ENCODE measurements at regions not wholly inside any gene's neighbourhood (a gene's known extent, or its start where the extent isn't known, plus 50 kb on each side); places are given as distances from the start of the nearest gene placed in this dataset.
"Not testable (repeated sequence)": the region's sequence is repeated elsewhere in the genome, so short reads cannot be mapped to it uniquely, and the experiment has no call there.

- WGBS, 2 donors = 47 to 50% methylated on average over 2 of the region's 6 CpGs
- H3K9me3 ChIP-seq; H3K4me1 ChIP-seq; H3K36me3 ChIP-seq; DNase-seq; H3K27me3 ChIP-seq; H3K4me3 ChIP-seq; H3K27ac ChIP-seq; intact Hi-C loops (cut with DNase I): not testable (repeated sequence)
Observed at GRCh38 chr9:67635067-67635466, 223.7 kb upstream of the ANKRD20A1 start.

DNA sequence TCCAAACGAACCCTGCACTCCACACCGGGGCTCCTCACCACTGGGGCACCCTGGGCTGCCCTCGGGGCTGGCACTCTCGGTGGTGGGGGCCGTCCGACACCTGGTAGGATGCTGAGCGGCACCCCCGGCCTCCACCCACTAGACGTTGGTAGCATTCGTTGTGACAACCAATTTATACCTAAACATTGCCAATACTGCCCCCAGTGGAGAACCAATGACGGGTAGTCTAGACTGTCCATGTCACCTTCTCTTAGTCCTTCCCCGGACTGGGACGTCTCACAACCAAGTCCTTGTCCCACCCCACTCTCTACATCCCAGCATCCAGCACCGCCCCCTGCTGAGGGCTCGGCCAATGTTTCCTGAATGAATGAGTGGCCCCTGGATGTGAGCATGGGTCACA lies 246.8 kb upstream of the ANKRD20A1 start:
- intact Hi-C loops (cut with DNase I); H3K27me3 ChIP-seq; H3K9me3 ChIP-seq; H3K4me3 ChIP-seq; H3K4me1 ChIP-seq; DNase-seq; H3K36me3 ChIP-seq; H3K27ac ChIP-seq: not testable (repeated sequence)
- WGBS, 2 donors = 80% methylated on average over 1 of the region's 15 CpGs; no CpG with 5 or more reads in 1 of the 2 donors

- intact Hi-C loops (cut with DNase I); DNase-seq; H3K9me3 ChIP-seq; H3K27ac ChIP-seq; H3K36me3 ChIP-seq; H3K27me3 ChIP-seq; H3K4me3 ChIP-seq; H3K4me1 ChIP-seq: not testable (repeated sequence)
- WGBS, 2 donors = 79% methylated on average over 5 of the region's 8 CpGs; no CpG with 5 or more reads in 1 of the 2 donors
Observed at GRCh38 chr9:67609872-67610271, 248.9 kb upstream of the ANKRD20A1 start.

GRCh38 chr9:67609435-67609834 lies 249.3 kb upstream of the ANKRD20A1 start:
- H3K4me1 ChIP-seq; H3K4me3 ChIP-seq; H3K9me3 ChIP-seq; H3K36me3 ChIP-seq; H3K27me3 ChIP-seq; intact Hi-C loops (cut with DNase I); DNase-seq; H3K27ac ChIP-seq: not testable (repeated sequence)
- WGBS, 2 donors = 100% methylated on average over 2 of the region's 7 CpGs; no CpG with 5 or more reads in 1 of the 2 donors

DNA sequence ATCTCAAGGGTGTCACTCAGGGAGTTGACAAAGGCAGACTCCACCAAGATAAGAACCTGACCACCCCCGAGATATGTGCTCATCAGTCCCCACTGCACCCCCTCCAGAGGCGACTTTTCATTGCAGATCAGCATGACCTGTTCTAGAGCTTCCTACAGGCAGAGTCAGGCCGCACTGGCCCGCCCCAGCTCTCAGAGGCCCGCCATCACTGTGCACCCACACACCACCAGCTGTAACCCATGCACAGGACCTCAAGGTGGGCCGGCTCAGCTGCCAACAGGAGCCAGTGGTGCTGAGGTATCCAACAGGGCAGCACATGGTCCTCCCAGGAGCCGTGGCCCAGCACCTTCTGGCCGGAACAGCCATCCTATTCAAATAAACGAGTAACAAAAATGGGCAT lies 253.6 kb upstream of the ANKRD20A1 start:
- H3K27me3 ChIP-seq; H3K4me3 ChIP-seq; H3K36me3 ChIP-seq; DNase-seq; H3K9me3 ChIP-seq; H3K27ac ChIP-seq; H3K4me1 ChIP-seq; intact Hi-C loops (cut with DNase I): not testable (repeated sequence)
- WGBS, 2 donors = no CpG with 5 or more reads among the region's 9 CpGs

- no CpG with 5 or more reads among the region's 9 CpGs for WGBS, 2 donors
- intact Hi-C loops (cut with DNase I) = not testable (repeated sequence)
Observed at GRCh38 chr9:67603609-67604008, 255.1 kb upstream of the ANKRD20A1 start.

GRCh38 chr9:67592424-67592823 lies 266.3 kb upstream of the ANKRD20A1 start:
- no CpG with 5 or more reads among the region's 8 CpGs for WGBS, 2 donors
- H3K36me3 ChIP-seq; DNase-seq; H3K4me3 ChIP-seq; H3K27me3 ChIP-seq; H3K4me1 ChIP-seq; H3K9me3 ChIP-seq; H3K27ac ChIP-seq; intact Hi-C loops (cut with DNase I): not testable (repeated sequence)

More at GRCh38 chr9:67603609-67604008, 255.1 kb upstream of the ANKRD20A1 start:
- not testable (repeated sequence) for H3K4me3 ChIP-seq, H3K4me1 ChIP-seq, H3K27me3 ChIP-seq, H3K9me3 ChIP-seq, H3K36me3 ChIP-seq, H3K27ac ChIP-seq, DNase-seq

DNA sequence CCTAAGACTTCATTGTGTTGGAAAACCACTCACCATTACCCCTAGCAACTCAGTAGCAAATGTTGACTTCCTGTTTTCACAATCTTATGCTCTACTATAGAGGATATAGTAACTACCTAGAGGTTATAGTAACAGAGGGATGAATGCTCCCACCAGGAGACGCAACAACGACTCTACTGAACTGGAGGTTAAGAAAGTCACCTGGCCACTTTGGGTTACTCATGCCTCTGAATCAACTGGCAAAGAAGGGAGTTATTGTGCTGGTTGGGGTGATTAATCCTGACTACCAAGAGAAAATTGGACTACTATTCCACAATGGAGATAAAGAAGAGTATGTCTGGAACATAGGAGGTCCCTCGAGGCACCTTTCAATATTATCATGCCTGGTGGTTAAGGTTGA lies 302.9 kb upstream of the ANKRD20A1 start:
- H3K4me1 ChIP-seq; intact Hi-C loops (cut with DNase I); H3K4me3 ChIP-seq; DNase-seq; H3K27me3 ChIP-seq; H3K9me3 ChIP-seq; H3K36me3 ChIP-seq; H3K27ac ChIP-seq: not testable (repeated sequence)
- no CpG with 5 or more reads among the region's 3 CpGs for WGBS, 2 donors

DNA sequence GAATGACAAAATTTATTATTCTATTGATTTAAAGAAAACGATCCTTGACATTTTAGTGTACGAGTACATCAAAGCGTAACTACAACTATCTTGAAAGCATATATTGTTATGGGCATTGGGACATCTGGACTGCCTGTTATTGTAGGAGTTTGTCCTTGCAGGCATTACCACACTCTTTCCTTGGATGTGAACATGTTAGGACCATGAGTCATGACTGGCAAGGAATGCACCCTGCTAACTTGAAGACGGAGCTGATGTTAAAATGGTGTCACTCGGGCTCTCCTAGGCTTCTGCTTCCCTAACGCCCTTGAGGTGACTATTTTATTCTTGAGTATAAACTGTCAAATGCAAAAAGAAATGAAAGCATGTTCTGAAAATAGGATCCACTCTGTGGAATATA lies 308.7 kb upstream of the ANKRD20A1 start:
- H3K27me3 ChIP-seq; H3K27ac ChIP-seq; H3K36me3 ChIP-seq; H3K9me3 ChIP-seq; DNase-seq; intact Hi-C loops (cut with DNase I); H3K4me3 ChIP-seq; H3K4me1 ChIP-seq: not testable (repeated sequence)
- WGBS, 2 donors = no CpG with 5 or more reads among the region's 6 CpGs

GRCh38 chr9:67529834-67530233 lies 328.9 kb upstream of the ANKRD20A1 start:
- intact Hi-C loops (cut with DNase I); H3K27me3 ChIP-seq; DNase-seq; H3K9me3 ChIP-seq; H3K4me1 ChIP-seq; H3K27ac ChIP-seq; H3K4me3 ChIP-seq; H3K36me3 ChIP-seq: not testable (repeated sequence)
- no CpG with 5 or more reads among the region's 4 CpGs for WGBS, 2 donors

DNA sequence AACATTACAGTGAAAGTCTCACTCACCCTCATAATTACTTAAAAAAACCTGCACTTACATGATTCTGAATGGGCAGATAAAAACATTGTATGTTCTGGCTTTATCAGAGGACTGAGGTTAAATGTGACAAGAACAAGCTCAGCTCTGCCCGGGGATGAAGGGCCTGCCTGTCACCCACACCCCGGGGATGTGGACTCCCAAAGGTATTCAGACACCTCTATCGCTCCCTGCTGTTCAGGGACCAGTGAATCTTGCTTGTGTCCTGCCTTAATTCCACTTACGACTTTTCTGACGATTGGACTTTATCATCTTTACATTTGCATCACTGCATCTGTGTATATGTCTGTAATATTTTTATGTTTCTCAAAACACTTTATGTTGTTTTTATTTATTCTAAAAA lies 341.8 kb upstream of the ANKRD20A1 start:
- H3K27ac ChIP-seq; H3K4me3 ChIP-seq; H3K9me3 ChIP-seq; H3K27me3 ChIP-seq; H3K4me1 ChIP-seq; intact Hi-C loops (cut with DNase I); H3K36me3 ChIP-seq; DNase-seq: not testable (repeated sequence)
- no CpG with 5 or more reads among the region's 5 CpGs for WGBS, 2 donors

DNA sequence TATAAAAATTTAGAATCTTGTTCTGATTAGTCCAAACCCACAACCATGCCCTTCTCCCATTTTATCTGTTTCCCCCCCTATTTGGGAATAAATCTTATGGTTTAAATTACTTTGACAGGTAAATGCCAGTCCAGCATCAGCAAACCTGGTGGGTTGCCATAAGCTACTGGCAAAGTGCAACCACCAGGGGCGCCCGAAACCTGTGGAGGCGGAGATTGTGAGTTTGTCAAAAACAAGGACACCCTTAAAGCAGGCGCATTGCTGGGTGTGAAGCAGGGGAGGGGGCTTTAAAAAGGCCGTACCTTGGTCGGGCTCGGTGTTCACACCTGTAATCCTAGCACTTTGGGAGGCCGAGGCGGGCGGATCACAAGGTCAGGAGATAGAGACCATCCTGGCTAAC lies 344.1 kb upstream of the ANKRD20A1 start:
- DNase-seq; intact Hi-C loops (cut with DNase I); H3K4me3 ChIP-seq; H3K36me3 ChIP-seq; H3K27ac ChIP-seq; H3K9me3 ChIP-seq; H3K4me1 ChIP-seq; H3K27me3 ChIP-seq: not testable (repeated sequence)
- no CpG with 5 or more reads among the region's 10 CpGs for WGBS, 2 donors

- H3K36me3 ChIP-seq; H3K9me3 ChIP-seq; intact Hi-C loops (cut with DNase I); DNase-seq; H3K27me3 ChIP-seq; H3K27ac ChIP-seq; H3K4me1 ChIP-seq; H3K4me3 ChIP-seq: not testable (repeated sequence)
- no CpG with 5 or more reads among the region's 2 CpGs for WGBS, 2 donors
Observed at GRCh38 chr9:67503728-67504369, 354.9 kb upstream of the ANKRD20A1 start.

DNA sequence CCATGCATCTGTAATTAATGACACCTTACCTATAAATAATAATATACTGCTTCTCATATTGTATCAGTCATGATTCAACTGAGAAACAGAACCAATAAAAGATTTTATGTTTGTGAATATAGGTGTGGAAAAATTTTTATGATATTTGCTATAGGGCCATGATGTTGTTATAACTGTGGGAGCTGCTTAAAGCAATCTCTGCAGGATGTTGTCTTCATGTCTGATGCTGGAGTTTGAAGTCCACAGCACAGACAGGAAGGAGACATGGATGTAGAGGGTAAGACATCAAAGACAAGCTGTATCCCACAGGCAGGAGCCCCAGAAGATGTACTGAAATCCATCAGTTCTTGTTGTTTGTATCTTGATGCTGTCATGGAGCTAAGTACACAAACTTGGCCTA lies 366.7 kb upstream of the ANKRD20A1 start:
- H3K36me3 ChIP-seq; H3K4me1 ChIP-seq; intact Hi-C loops (cut with DNase I); DNase-seq; H3K27me3 ChIP-seq; H3K9me3 ChIP-seq; H3K27ac ChIP-seq; H3K4me3 ChIP-seq: not testable (repeated sequence)
